AG04449 (cell line): ENCODE measurements at regions not wholly inside any gene's neighbourhood (a gene's known extent, or its start where the extent isn't known, plus 50 kb on each side); places are given as distances from the start of the nearest gene placed in this dataset.

Source experiments
- CTCF ChIA-PET: fragments of 350-600 bp; formaldehyde crosslinking; extraction: SDS; loops from one replicate; lab custom pipeline; 2021; ENCODE audit warnings: antibody characterized with exemption; lab: Yijun Ruan, JAX
- POLR2A ChIA-PET: fragments of 400-600, 350-600 bp; formaldehyde crosslinking; extraction: SDS; loops from one replicate; lab custom pipeline; 2020; ENCODE audit warnings: antibody characterized with exemption, inconsistent platforms; lab: Yijun Ruan, JAX
- DNase-seq: peaks from one replicate; pipeline ENCODE4 v3.0.0-alpha.2; 2010; ENCODE audit warnings: low read depth, low spot score
- H3K4me3 ChIP-seq: 2 replicates; pipeline ENCODE4 v1.5.1; 2011; ENCODE audit warnings: low read depth, mild to moderate bottlenecking, control low read depth, low read length
- TF ChIP-seq, protein P1 (sequence below): IDR thresholded peaks from one replicate; pipeline ENCODE4 v1.5.1; 2011; ENCODE audit warnings: mild to moderate bottlenecking, moderate library complexity, low read length, control low read depth, inconsistent platforms; ENCODE audit not compliant: insufficient read depth; ENCODE audit errors: missing control alignments

DNA sequence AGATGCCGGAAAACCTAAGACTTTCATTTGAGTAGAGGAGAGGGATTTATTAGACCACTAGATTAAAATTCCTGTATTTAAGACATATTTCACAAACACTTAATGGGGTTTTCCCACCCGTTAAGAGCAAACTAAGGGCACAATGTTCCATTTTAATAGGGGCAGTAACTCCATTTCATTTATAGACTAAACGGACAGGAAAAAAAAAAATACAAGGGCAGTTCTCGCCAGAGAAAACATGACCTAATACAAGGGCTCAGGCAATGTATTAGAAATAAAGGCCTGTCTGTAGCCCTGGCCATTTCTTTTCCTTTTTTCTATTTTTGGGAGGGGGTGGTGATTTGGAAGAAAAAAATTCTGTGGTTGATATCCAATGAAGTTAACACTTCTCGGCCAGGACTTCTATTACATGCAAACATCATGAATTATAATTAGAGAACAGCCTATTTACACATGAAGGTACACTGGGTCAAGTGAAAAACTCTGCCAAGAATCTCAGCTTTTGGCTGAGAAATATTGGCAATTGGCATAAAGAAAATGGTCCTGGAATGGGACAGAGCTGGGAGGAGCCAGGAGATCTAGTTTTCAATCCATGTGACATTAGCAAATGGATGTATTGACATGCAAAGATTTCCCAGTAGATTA lies 641.1 kb upstream of the TBX3 start:
- no peak for DNase-seq
- no peak overlapping the region for H3K4me3 ChIP-seq
- ChIA-PET POLR2A (no interaction called here), CTCF (no interaction called here)
- TF ChIP-seq, protein P1, sequence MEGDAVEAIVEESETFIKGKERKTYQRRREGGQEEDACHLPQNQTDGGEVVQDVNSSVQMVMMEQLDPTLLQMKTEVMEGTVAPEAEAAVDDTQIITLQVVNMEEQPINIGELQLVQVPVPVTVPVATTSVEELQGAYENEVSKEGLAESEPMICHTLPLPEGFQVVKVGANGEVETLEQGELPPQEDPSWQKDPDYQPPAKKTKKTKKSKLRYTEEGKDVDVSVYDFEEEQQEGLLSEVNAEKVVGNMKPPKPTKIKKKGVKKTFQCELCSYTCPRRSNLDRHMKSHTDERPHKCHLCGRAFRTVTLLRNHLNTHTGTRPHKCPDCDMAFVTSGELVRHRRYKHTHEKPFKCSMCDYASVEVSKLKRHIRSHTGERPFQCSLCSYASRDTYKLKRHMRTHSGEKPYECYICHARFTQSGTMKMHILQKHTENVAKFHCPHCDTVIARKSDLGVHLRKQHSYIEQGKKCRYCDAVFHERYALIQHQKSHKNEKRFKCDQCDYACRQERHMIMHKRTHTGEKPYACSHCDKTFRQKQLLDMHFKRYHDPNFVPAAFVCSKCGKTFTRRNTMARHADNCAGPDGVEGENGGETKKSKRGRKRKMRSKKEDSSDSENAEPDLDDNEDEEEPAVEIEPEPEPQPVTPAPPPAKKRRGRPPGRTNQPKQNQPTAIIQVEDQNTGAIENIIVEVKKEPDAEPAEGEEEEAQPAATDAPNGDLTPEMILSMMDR = no peak

DNA sequence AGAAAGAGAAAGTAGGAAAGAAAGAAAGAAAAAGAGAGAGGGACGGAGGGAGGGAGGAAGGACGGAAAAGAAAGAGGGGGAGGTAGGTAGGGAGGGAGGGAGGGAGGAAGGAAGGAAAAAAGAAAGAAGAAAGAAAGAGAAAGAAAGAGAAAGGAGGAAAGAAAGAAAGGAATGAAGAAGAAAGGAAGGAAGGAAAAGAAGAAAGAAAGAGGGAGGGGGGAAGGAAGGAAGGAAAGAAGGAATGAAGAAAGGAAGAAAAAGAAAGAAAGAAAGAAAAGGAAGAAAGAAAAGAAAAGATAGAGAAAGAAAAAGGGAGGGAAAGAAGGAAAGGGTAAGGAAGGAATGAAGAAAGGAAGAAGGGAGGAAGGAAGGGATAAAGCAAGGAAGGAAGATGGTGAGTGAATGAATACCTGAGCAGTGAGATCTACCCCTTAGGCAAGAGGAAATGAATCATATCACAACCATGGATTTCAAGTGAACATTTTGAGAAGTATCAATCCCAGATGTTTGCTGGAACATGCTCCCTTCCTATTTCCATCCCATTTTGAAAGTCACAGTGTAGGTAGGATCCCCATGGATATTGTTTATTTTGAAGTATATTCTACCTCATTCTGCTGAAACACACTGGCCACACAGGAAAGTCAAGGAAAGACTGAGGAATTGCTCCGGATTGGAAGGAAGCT lies 639.4 kb upstream of the TBX3 start:
- ChIA-PET POLR2A (no interaction called here), CTCF (no interaction called here)
- TF ChIP-seq, protein P1 = no peak
- H3K4me3 ChIP-seq = no peak overlapping the region
- no peak for DNase-seq

DNA sequence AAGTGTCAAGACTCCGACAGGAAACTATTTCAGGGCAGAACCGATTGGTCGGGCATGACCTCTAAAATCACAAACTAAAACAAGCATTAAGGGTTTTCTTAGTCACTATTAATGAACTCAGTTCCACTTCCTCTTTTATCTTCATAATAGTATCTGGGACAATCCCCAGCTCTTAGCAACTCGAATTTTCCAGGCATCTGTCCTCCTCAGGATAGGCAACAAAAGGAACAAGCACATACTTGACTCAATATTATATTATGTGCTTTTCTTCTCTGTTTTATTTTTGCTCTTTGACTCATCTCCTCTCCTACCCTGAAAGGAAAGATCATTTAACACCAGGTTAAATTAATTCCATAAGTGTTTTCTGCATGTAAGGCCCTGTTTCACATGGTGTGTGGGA lies 638.3 kb upstream of the TBX3 start:
- TF ChIP-seq, protein P1 = no peak
- H3K4me3 ChIP-seq = no peak overlapping the region
- ChIA-PET CTCF (no interaction called here), POLR2A (interaction anchor here (1.0 kb wide), 1 partner anchor 639 kb away, joined by 3 read pairs; no protein-coding TSS in a partner anchor)
- no peak for DNase-seq

DNA sequence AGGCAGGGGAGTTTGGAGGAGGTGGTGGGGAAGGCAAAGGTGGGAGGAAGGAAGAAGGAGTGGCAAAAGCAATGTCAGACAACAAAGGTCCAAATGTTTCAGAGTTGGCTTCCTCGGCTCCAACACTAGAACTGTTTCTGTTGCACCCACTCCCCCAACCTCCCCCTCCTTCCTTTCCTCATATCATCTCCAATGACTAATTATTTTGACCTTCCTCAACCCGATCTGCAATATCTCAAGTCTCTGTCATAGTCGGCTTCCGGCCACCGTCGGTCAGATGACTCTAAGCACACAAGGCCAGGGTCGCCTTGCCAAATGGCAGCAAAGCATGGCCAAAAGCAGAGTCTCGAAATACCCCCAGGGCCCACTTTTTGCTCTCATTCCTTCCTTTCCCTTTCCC lies 637.0 kb upstream of the TBX3 start:
- TF ChIP-seq, protein P1 = no peak
- ChIA-PET POLR2A (no interaction called here), CTCF (no interaction called here)
- no peak for DNase-seq
- H3K4me3 ChIP-seq = no peak overlapping the region

DNA sequence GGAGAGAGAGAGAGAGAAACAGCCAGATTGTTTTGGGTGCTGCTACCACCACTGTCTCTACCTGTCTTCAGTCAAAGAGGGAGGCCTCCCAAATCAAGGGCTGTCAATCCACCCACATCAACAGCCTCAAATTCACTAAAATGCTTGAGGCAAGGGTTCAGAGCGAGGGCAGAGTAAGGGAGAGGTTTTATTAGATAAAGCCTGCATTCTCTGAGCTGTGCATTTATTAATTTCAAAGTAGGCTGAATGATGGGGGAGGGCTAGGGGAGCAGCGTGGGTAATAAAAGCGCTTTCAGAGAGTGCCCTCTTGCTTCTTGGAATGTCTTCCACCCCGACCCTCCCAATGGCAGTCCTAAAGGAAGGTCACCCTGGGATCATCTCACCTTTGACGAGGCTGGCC lies 636.5 kb upstream of the TBX3 start:
- TF ChIP-seq, protein P1 = no peak

DNA sequence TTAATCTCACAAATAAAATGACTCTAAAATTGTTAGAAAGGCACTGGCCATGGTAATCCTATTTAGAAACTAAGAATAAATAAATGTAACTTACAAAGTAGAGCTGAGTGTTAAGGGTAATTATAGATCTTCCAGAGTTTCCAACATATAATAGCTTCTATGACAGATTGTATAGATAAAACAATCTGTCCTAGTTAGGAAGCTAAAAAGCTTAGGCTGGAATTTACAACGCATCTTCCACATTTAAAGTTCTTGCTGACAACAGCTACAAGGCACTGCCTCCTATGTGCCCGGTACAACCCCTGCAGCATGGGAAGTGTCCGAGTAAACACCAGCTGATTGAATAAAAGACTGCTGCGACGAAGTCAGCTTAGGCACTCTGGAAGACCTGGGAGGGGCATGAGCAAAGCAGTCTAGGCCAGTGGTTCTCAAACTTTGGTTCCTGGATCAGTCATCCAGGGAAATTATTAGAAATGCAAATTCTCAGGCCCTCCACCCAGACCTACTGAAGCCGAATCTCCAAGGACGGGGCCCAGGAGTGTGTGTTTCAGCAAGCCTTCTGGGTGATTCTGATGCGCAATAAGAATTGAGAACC lies 635.6 kb upstream of the TBX3 start:
- POLR2A ChIA-PET = no interaction called here
- CTCF ChIA-PET = no interaction called here
- DNase-seq = no peak
- H3K4me3 ChIP-seq = no peak overlapping the region
- TF ChIP-seq, protein P1 = no peak

More for the DNA sequence above, 636.5 kb upstream of the TBX3 start:
- no peak for DNase-seq
- ChIA-PET POLR2A (no interaction called here), CTCF (no interaction called here)
- H3K4me3 ChIP-seq = no peak overlapping the region
